GM18867 (cell line): ENCODE measurements at regions not wholly inside any gene's neighbourhood (a gene's known extent, or its start where the extent isn't known, plus 50 kb on each side); places are given as distances from the start of the nearest gene placed in this dataset.

Source experiments
- ATAC-seq: cut with Tn5 transposase; IDR thresholded peaks from one replicate; pipeline ENCODE4 v1.9.1; 2021; ENCODE audit warnings: mild to moderate bottlenecking, moderate library complexity; ENCODE audit not compliant: unreplicated experiment

- no peak for ATAC-seq
These were observed 321.7 kb downstream of the PPP1R2C start for GRCh38 chrX:42456176-42456700.

- no peak for ATAC-seq
These were observed 327.7 kb downstream of the PPP1R2C start for GRCh38 chrX:42450228-42450627.

GRCh38 chrX:42443267-42443666 is 334.7 kb downstream of the PPP1R2C start:
- no peak for ATAC-seq

GRCh38 chrX:42442745-42443144 is 335.2 kb downstream of the PPP1R2C start:
- no peak for ATAC-seq

DNA sequence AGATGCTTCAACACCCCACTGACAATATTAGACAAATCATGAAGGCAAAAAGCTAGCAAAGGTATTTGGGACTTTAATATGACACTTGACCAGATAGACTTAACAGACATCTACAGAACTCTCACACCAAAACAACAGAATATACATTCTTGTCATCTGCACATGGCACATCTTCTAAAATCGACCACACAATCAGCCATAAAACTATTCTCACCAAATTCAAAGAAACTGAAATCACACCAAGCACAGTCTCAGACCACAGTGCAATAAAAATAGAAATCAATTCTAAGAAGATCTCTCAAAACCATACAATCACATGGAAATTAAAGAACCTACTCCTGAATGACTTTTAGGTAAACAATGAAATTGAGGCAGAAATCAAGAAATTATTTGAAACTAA is 340.8 kb downstream of the PPP1R2C start:
- ATAC-seq, result no peak

DNA sequence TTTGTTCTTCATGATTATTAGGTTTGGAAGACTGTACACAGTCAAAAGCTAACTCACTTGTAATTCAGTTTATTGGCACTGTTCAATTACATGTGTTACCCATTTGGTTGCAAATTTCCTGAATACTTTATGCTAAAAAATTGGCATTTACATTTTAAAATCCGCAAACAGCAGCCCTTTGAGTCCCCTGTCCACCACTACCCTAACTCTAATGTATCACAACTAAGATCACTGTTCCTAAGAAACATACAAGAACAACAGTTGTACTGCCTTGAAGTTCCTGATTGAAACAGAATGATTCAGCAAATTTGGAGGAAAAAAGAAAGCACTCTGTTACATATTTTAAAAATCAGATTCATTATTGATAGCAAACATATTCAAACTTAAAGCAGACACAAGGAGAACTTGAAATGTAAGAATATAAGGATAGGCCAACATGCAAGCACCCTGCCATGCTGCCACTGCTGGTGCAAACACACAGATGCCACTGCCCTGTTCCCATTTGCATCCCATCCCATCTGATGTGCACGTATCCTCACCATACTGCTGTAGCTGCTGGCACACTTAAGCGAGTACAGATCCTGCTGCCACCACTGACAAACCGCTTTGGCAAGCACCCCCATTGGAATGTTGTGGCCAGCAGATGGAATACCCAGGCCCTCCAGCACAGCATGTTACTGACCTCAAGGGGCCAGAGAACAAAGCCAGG is 343.4 kb downstream of the PPP1R2C start:
- no peak for ATAC-seq

DNA sequence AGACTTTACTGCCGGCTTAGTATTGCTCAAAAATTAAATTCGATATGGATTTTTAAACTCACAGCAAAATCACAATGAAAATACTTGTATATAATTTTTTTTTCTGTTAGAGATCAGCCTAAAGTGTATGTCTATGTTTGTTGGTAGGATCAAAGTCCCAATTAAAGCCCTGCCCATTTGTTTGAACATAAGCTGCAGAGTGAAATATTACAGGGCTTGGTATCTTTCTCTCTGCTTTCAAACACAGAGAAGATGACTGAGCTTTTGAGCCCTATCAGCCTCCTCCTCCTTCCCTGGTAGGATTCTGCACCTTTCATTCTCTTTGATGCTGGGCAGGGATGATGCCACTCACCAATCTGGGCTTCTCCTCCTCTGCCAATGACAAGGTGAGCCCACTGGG is 345.4 kb downstream of the PPP1R2C start:
- no peak for ATAC-seq

- no peak for ATAC-seq
These were observed 355.0 kb downstream of the PPP1R2C start for GRCh38 chrX:42422961-42423360.

GRCh38 chrX:42420426-42420825 is 357.5 kb downstream of the PPP1R2C start:
- ATAC-seq, result no peak

DNA sequence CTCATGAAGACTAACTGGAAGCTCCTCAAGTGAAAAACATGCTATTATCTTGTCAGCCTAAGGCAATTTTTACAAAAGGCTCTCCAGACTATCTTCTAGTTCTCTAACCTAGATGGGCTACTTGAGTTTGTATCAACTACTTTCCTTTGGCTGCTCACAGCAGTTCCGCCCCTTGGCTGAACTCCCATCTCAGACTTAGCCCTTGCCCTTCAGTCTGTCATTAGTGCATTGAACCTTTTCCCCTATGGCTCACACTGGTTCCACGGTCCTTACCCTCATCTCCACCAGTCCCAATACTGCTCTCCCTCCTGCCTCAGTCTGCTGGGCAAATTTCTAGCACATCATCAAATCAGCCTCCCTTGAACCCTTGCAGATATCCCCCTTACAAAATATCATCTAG is 362.3 kb downstream of the PPP1R2C start:
- ATAC-seq, result no peak

GRCh38 chrX:42414057-42414456 is 363.9 kb downstream of the PPP1R2C start:
- ATAC-seq, result no peak

DNA sequence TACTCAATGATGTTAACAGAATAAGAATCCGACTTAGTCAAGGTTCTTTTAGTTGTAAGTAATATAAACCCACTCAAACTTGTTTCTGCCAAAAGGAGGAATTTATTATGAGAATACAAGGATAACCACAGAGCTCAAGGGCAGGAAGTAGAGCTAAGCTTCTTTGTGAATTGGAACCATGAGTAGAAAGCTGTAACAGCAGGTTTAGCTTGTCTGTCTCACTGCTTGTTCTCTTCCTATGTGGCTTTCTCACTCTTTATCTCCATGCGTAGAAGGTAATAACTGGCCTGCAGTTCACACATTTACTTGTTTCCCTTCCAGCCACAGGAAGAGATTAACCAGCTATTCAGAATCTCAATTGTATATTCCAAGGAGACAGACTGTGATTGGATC is 378.3 kb downstream of the PPP1R2C start:
- ATAC-seq, result no peak

- no peak for ATAC-seq
These were observed 378.9 kb downstream of the PPP1R2C start for GRCh38 chrX:42398967-42399631.

DNA sequence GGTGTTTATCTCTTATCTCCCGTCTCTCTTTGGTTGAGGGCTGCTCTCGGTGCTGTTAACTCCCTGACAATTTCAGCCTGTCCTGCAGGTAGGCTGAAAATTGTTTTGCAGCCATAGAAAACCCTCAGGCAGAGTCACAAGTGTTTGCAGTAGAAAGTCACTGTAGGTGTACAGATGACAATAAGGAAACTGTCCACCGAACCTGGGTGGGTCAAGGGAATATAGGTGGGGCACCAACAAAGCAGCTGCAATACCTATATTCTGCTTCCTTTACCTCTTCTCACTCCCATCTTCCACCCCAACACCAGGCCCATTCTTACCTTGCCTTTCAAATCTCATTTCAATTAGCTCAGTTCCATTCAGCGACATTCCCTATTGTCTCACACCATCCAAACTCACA is 381.8 kb downstream of the PPP1R2C start:
- no peak for ATAC-seq

- no peak for ATAC-seq
These were observed 385.1 kb downstream of the PPP1R2C start for GRCh38 chrX:42392846-42393245.

DNA sequence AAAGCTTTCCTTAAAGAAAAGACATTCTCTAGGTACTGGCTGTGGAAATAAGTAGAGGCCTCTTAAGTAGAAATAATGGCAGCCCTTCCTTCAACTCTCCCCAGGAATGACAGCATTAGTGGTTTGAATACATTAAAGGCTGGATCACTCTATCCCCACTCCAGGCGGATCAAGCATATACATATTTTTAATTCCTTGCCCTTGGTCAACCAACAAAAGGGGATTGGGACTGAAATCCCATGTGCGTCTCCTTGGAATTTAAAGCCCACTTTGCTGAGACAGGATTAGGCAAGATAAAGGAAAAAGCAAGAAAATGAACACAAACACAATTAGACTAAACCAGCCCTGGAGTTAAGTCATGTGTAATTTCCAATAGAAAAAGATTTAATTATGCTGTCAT is 391.3 kb downstream of the PPP1R2C start:
- no peak for ATAC-seq

- no peak for ATAC-seq
These were observed 392.2 kb downstream of the PPP1R2C start for GRCh38 chrX:42385730-42386129.

GRCh38 chrX:42384956-42385355 is 393.0 kb downstream of the PPP1R2C start:
- no peak for ATAC-seq

GRCh38 chrX:42378857-42379256 is 399.1 kb downstream of the PPP1R2C start:
- ATAC-seq, result no peak

DNA sequence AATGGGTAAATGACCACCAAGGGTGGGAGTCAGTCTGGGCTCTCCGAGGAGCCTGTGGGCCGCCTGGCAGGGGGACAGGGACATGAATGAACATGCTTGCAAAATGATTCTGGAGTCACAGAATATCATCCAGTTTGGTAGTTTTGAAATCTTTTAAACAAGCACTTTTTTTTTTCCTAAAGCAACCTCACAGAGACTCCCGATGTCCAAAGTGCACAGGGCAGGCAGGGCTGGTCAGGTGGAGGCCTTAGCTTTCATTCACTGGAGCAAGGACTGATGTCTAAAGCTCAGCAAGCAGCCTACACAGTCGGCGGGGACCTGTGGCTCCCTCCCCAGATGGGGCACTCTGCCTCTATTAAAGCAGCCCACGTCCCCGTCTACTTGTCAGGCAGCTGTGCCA is 402.9 kb downstream of the PPP1R2C start:
- no peak for ATAC-seq

DNA sequence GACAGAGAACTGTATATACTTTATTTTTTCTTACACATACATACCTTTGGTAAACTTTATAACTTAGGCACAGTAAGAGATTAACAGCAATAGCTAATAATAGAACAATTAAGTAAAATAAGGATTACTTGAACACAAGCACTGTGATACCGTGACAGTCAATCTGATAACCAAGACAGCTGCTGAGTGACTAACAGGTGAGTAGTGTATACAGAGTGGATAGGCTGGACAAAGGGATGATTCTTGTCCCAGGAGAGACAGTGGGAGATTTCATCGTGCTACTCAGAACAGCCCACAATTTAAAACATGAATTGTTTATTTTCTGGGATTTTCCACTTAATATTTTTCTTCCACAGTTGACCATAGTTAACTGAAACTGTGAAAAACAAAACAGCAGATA is 411.8 kb downstream of the PPP1R2C start:
- no peak for ATAC-seq

- no peak for ATAC-seq
These were observed 415.7 kb downstream of the PPP1R2C start for GRCh38 chrX:42362219-42362618.
